PC-3 (cell line): ENCODE measurements at regions not wholly inside any gene's neighbourhood (a gene's known extent, or its start where the extent isn't known, plus 50 kb on each side); places are given as distances from the start of the nearest gene placed in this dataset.

Source experiments
- ATAC-seq: fragments of 200-7000 bp; cut with Tn5 transposase; 2 replicates; pipeline ENCODE4 v1.9.1; 2020; ENCODE audit warnings: mild to moderate bottlenecking, moderate library complexity
- BruUV-seq: library from RNA; stranded (reverse); fragments of 400-500 nt; replicated peaks from 2 replicates; lab custom pipeline; 2021; lab: Mats Ljungman, UMichigan
- CTCF ChIA-PET: fragments of 300-600 bp; sonication (Branson Sonifier 250); formaldehyde crosslinking; loops from one replicate; lab custom pipeline; 2022; ENCODE audit warnings: antibody characterized with exemption; lab: Charles Lee
- POLR2A ChIA-PET: fragments of 300-600 bp; sonication (Branson Sonifier 250); formaldehyde crosslinking; loops from one replicate; lab custom pipeline; 2022; ENCODE audit warnings: antibody characterized with exemption; ENCODE audit not compliant: unreplicated experiment; lab: Charles Lee
- DNase-seq: peaks from one replicate; pipeline ENCODE4 v3.0.0-alpha.2; 2015
- H2AFZ ChIP-seq: fragments of 300-600 bp; sonication (generic); 2 replicates; pipeline ENCODE4 v1.6.0; 2016; ENCODE audit warnings: antibody characterized with exemption, low read length
- H3F3A ChIP-seq: fragments of 300-600 bp; sonication (generic); one replicate; pipeline ENCODE4 v1.6.0; 2017; ENCODE audit warnings: antibody characterized with exemption, low read length, control low read depth, mild to moderate bottlenecking; ENCODE audit not compliant: unreplicated experiment
- H3K27ac ChIP-seq: fragments of 300-600 bp; sonication (generic); 2 replicates; pipeline ENCODE4 v1.5.1; 2016; ENCODE audit warnings: mild to moderate bottlenecking, low read length
- H3K27me3 ChIP-seq: fragments of 300-600 bp; sonication (generic); 2 replicates; pipeline ENCODE4 v1.6.1; 2016; ENCODE audit warnings: low read length, mixed read lengths
- H3K36me3 ChIP-seq: fragments of 300-600 bp; sonication (generic); 2 replicates; pipeline ENCODE4 v1.6.1; 2016; ENCODE audit warnings: low read depth, mixed run types, low read length, mixed read lengths
- H3K4me1 ChIP-seq: fragments of 300-600 bp; sonication (generic); 2 replicates; pipeline ENCODE4 v1.5.1; 2016; ENCODE audit warnings: low read length; ENCODE audit not compliant: insufficient read depth
- H3K4me2 ChIP-seq: fragments of 300-600 bp; sonication (generic); 2 replicates; pipeline ENCODE4 v1.6.0; 2016; ENCODE audit warnings: low read length
- H3K4me3 ChIP-seq: fragments of 300-600 bp; sonication (generic); 2 replicates; pipeline ENCODE4 v1.5.1; 2016; ENCODE audit warnings: mild to moderate bottlenecking, low read length, mixed read lengths
- H3K79me2 ChIP-seq: fragments of 300-600 bp; sonication (generic); 2 replicates; pipeline ENCODE4 v1.6.1; 2017; ENCODE audit warnings: low read length, mixed read lengths
- H3K9ac ChIP-seq: fragments of 300-600 bp; sonication (generic); 2 replicates; pipeline ENCODE4 v1.6.0; 2016; ENCODE audit warnings: mild to moderate bottlenecking, low read length
- H3K9me2 ChIP-seq: fragments of 300-600 bp; sonication (generic); replicated peaks from 2 replicates; pipeline ENCODE4 v1.6.1; 2016; ENCODE audit warnings: mixed run types, low read length, mixed read lengths
- H3K9me3 ChIP-seq: fragments of 300-600 bp; sonication (generic); 2 replicates; pipeline ENCODE4 v1.6.1; 2016; ENCODE audit warnings: low read length, mixed read lengths
- H4K20me1 ChIP-seq: fragments of 300-600 bp; sonication (generic); 2 replicates; pipeline ENCODE4 v1.6.1; 2016; ENCODE audit warnings: low read length, mixed read lengths
- EZH2 ChIP-seq: fragments of 300-600 bp; sonication (generic); IDR thresholded peaks from one replicate; pipeline ENCODE4 v1.6.1; 2017; ENCODE audit warnings: antibody characterized with exemption, mild to moderate bottlenecking, low read length; ENCODE audit not compliant: unreplicated experiment
- EZH2phosphoT487 ChIP-seq: fragments of 300-600 bp; sonication (generic); IDR thresholded peaks from 2 replicates; pipeline ENCODE4 v1.6.1; 2018; ENCODE audit warnings: mild to moderate bottlenecking, antibody characterized with exemption, low read length, borderline replicate concordance
- intact Hi-C: fragments of 100-400 bp; cut with micrococcal nuclease; formaldehyde crosslinking; loops from 2 replicates; pipeline ENCODE4 v1.9.0; 2023
- TF ChIP-seq, protein P1 (sequence below): fragments of 300-600 bp; sonication (generic); conservative IDR thresholded peaks from 2 replicates; pipeline ENCODE4 v1.5.1; 2017; ENCODE audit warnings: antibody characterized with exemption, low read depth, mild to moderate bottlenecking, low read length

DNA sequence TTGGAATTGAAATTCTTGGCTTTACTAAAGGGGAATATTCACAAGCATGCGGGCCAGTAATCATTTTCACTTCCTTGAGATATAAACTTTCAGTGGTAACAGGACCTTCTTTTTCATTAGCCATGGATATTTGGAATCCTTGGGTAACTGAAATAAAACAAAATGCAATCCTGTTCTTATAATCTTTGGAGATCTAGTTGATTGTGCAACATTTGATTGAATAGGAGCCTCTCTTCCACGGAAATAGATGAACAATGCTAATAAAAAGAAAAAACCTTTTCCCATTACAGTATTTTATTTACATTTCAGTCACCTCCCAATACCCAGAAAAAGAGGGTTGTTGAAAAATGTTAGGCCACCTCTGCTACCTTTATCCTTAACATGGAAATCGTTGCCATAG lies 225.6 kb downstream of the MAP2K6 start:
- intact Hi-C loops = no loop called here
- H3F3A ChIP-seq = no peaks in the 10 kb centered on the region
- no peaks in the 10 kb centered on the region for H3K9me2 ChIP-seq
- TF ChIP-seq EZH2 (no peak), EZH2phosphoT487 (no peak)
- TF ChIP-seq, protein P1, sequence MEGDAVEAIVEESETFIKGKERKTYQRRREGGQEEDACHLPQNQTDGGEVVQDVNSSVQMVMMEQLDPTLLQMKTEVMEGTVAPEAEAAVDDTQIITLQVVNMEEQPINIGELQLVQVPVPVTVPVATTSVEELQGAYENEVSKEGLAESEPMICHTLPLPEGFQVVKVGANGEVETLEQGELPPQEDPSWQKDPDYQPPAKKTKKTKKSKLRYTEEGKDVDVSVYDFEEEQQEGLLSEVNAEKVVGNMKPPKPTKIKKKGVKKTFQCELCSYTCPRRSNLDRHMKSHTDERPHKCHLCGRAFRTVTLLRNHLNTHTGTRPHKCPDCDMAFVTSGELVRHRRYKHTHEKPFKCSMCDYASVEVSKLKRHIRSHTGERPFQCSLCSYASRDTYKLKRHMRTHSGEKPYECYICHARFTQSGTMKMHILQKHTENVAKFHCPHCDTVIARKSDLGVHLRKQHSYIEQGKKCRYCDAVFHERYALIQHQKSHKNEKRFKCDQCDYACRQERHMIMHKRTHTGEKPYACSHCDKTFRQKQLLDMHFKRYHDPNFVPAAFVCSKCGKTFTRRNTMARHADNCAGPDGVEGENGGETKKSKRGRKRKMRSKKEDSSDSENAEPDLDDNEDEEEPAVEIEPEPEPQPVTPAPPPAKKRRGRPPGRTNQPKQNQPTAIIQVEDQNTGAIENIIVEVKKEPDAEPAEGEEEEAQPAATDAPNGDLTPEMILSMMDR = no peak
- ATAC-seq (no peak), DNase-seq (no peak)
- H3K79me2 ChIP-seq = no peaks in the 10 kb centered on the region
- no peaks in the 10 kb centered on the region for H3K4me1 ChIP-seq
- H3K9ac ChIP-seq = no peak overlapping the region
- POLR2A ChIA-PET = no interaction called here
- no peak overlapping the region for H2AFZ ChIP-seq
- no peaks in the 10 kb centered on the region for H3K27me3 ChIP-seq
- H3K4me2 ChIP-seq = no peak overlapping the region
- H3K4me3 ChIP-seq = no peak overlapping the region
- CTCF ChIA-PET = no interaction called here
- no peaks in the 10 kb centered on the region for H4K20me1 ChIP-seq
- H3K9me3 ChIP-seq = no peaks in the 10 kb centered on the region
- no TSS peak for BruUV-seq
- H3K36me3 ChIP-seq = no peaks in the 10 kb centered on the region
- H3K27ac ChIP-seq = no peak overlapping the region

DNA sequence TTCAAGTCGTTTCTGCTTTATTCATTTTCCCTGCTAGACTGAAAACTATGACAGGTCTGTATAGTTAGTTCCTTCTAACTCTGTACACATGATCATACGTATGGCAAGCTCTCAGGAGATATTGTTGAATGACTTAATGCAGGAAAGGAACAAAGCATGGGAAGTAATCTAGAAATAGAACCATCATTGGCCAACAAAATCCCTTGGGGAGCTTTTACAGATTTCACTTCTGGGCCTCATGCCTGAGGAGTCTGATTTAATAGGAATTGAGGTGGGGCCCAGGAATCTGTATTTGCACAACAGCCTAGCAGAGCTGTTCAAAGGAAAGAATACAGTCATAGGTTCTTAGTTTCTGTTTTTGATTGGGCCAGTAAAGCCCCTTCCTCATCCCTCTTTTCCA lies 229.2 kb downstream of the MAP2K6 start:
- Histone ChIP-seq H3K9ac (no peak overlapping the region), H3K4me2 (no peak overlapping the region), H3K9me2 (no peaks in the 10 kb centered on the region), H3K4me3 (no peak overlapping the region), H3F3A (no peaks in the 10 kb centered on the region), H3K9me3 (no peaks in the 10 kb centered on the region), H3K27me3 (no peaks in the 10 kb centered on the region), H3K79me2 (no peaks in the 10 kb centered on the region), H3K4me1 (no peaks in the 10 kb centered on the region), H2AFZ (no peak overlapping the region), H4K20me1 (no peaks in the 10 kb centered on the region), H3K27ac (no peak overlapping the region), H3K36me3 (no peaks in the 10 kb centered on the region)
- ATAC-seq (no peak), DNase-seq (no peak)
- intact Hi-C loops = no loop called here
- BruUV-seq = no TSS peak
- ChIA-PET CTCF (no interaction called here), POLR2A (no interaction called here)
- TF ChIP-seq EZH2phosphoT487 (no peak), EZH2 (no peak)
- TF ChIP-seq, protein P1 = no peak

DNA sequence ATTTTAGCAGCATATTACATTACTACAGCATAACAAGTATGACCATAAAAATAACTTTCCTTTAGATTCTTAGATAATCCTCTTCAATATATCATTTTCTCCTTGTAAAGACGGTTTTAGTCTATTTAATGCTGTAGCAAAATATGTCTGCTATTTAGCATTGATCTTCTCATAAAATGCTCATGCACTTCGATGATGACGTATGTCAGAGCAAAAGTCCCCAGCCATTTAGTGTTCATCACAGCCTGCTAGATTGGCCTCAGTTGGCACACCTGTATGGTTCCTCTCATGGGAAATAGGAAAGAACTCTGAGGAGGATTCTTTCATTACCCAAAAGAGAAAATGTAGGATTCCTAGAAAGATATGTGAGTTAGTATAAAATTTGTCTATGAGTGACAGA lies 232.2 kb downstream of the MAP2K6 start:
- ChIA-PET CTCF (no interaction called here), POLR2A (interaction anchor here (0.6 kb wide), 1 partner anchor 1298 kb away, joined by 8 read pairs; no protein-coding TSS in a partner anchor)
- no peak for ATAC-seq
- intact Hi-C loops = no loop called here
- Histone ChIP-seq H3K36me3 (no peaks in the 10 kb centered on the region), H4K20me1 (no peaks in the 10 kb centered on the region), H3K27me3 (no peaks in the 10 kb centered on the region), H3K4me1 (no peaks in the 10 kb centered on the region), H3K79me2 (no peaks in the 10 kb centered on the region), H3F3A (no peaks in the 10 kb centered on the region), H3K4me3 (no peak overlapping the region), H3K9me3 (no peaks in the 10 kb centered on the region), H3K9ac (no peak overlapping the region), H3K4me2 (no peak overlapping the region), H3K9me2 (no peaks in the 10 kb centered on the region), H2AFZ (no peak overlapping the region), H3K27ac (no peak overlapping the region)
- TF ChIP-seq, protein P1 = no peak
- TF ChIP-seq EZH2phosphoT487 (no peak), EZH2 (no peak)
- BruUV-seq = no TSS peak
- DNase-seq = no peak
